Mesenchymal stem cell (in vitro differentiated cells and primary cell): ENCODE measurements at regions not wholly inside any gene's neighbourhood (a gene's known extent, or its start where the extent isn't known, plus 50 kb on each side); places are given as distances from the start of the nearest gene placed in this dataset.

ENCODE experiments used
- DNase-seq: peaks from one replicate; pipeline ENCODE4 v3.0.0-alpha.2; 2013
- H2AFZ ChIP-seq: one replicate; pipeline ENCODE4 v1.6.1; 2013; ENCODE audit warnings: low read depth, mild to moderate bottlenecking, control low read depth, inconsistent platforms, low read length, moderate library complexity
- H2AK5ac ChIP-seq: 2 replicates; pipeline ENCODE4 v1.6.1; 2013; ENCODE audit warnings: low read length, moderate library complexity, mild to moderate bottlenecking, inconsistent platforms; ENCODE audit not compliant: severe bottlenecking
- H2BK120ac ChIP-seq: one replicate; pipeline ENCODE4 v1.6.1; 2013; ENCODE audit warnings: low read depth, mild to moderate bottlenecking, inconsistent platforms, low read length, moderate library complexity
- H2BK12ac ChIP-seq, 2 experiments: one replicate each; pipeline ENCODE4 v1.6.1; 2013; ENCODE audit warnings: inconsistent platforms in 2 of 2, low read length in 2 of 2, mild to moderate bottlenecking in 2 of 2, moderate library complexity in 2 of 2, control low read depth in 1 of 2
- H2BK15ac ChIP-seq: one replicate; pipeline ENCODE4 v1.6.1; 2013; ENCODE audit warnings: mild to moderate bottlenecking, low read depth, inconsistent platforms; ENCODE audit not compliant: poor library complexity, severe bottlenecking
- H2BK5ac ChIP-seq: 2 replicates; pipeline ENCODE4 v1.6.1; 2013; ENCODE audit warnings: low read depth, mild to moderate bottlenecking, low read length, control low read depth, inconsistent platforms; ENCODE audit not compliant: poor library complexity, severe bottlenecking
- H3K14ac ChIP-seq, 2 experiments: one replicate each; pipeline ENCODE4 v1.6.1; 2013; ENCODE audit warnings: inconsistent platforms in 2 of 2, low read length in 2 of 2, control low read depth in 1 of 2, mild to moderate bottlenecking in 1 of 2, moderate library complexity in 1 of 2
- H3K18ac ChIP-seq, 2 experiments: one replicate each; pipeline ENCODE4 v1.6.1; 2013; ENCODE audit warnings: inconsistent platforms in 2 of 2, low read length in 2 of 2, control low read depth in 1 of 2, low read depth in 1 of 2, mild to moderate bottlenecking in 1 of 2
- H3K23ac ChIP-seq, 2 experiments: one replicate each; pipeline ENCODE4 v1.6.1; 2013; ENCODE audit warnings: inconsistent platforms in 2 of 2, low read length in 2 of 2, mild to moderate bottlenecking in 2 of 2, moderate library complexity in 2 of 2, control low read depth in 1 of 2
- H3K27ac ChIP-seq: 2 replicates; pipeline ENCODE4 v1.5.1; 2013; ENCODE audit warnings: mild to moderate bottlenecking, moderate library complexity, low read length, control low read depth, inconsistent platforms; ENCODE audit not compliant: poor library complexity, severe bottlenecking
- H3K27me3 ChIP-seq, 2 experiments: 2 replicates each; pipeline versions ENCODE4 v1.6.1 to v1.7.0; 2013; ENCODE audit warnings: low read length in 2 of 2, mild to moderate bottlenecking in 2 of 2, moderate library complexity in 2 of 2, control low read depth in 1 of 2, inconsistent platforms in 1 of 2; ENCODE audit not compliant: control insufficient read depth in 1 of 2, insufficient read depth in 1 of 2
- H3K36me3 ChIP-seq, 2 experiments: 2 replicates each; pipeline versions ENCODE4 v1.6.1 to v1.7.0; 2013; ENCODE audit warnings: low read length in 2 of 2, control low read depth in 1 of 2, inconsistent platforms in 1 of 2, low read depth in 1 of 2, mild to moderate bottlenecking in 1 of 2; ENCODE audit not compliant: insufficient read depth in 2 of 2, control insufficient read depth in 1 of 2
- H3K4ac ChIP-seq, 2 experiments: one replicate each; pipeline ENCODE4 v1.6.1; 2013; ENCODE audit warnings: inconsistent platforms in 2 of 2, low read length in 2 of 2, mild to moderate bottlenecking in 2 of 2, moderate library complexity in 2 of 2, control low read depth in 1 of 2, low read depth in 1 of 2
- H3K4me1 ChIP-seq: 2 replicates; pipeline ENCODE4 v1.6.1; 2013; ENCODE audit warnings: low read depth, low read length, control low read depth; ENCODE audit not compliant: control insufficient read depth, insufficient read depth
- H3K4me2 ChIP-seq: 2 replicates; pipeline ENCODE4 v1.6.1; 2013; ENCODE audit warnings: low read length, mild to moderate bottlenecking, inconsistent platforms; ENCODE audit not compliant: poor library complexity, severe bottlenecking
- H3K4me3 ChIP-seq, 2 experiments: 2 replicates each; pipeline versions ENCODE4 v1.5.1 to v1.7.0; 2013; ENCODE audit warnings: low read length in 2 of 2, mild to moderate bottlenecking in 2 of 2, control low read depth in 1 of 2, low read depth in 1 of 2; ENCODE audit not compliant: insufficient read depth in 1 of 2
- H3K79me1 ChIP-seq: replicated peaks from 2 replicates; pipeline ENCODE4 v1.6.1; 2013; ENCODE audit warnings: mild to moderate bottlenecking, control low read depth, low read length, inconsistent platforms; ENCODE audit not compliant: poor library complexity, severe bottlenecking
- H3K9ac ChIP-seq: 2 replicates; pipeline ENCODE4 v1.7.0; 2013; ENCODE audit warnings: mild to moderate bottlenecking, low read length, moderate library complexity
- H3K9me3 ChIP-seq: 2 replicates; pipeline ENCODE4 v1.7.0; 2013; ENCODE audit warnings: mild to moderate bottlenecking, low read length; ENCODE audit not compliant: control insufficient read depth
- H4K8ac ChIP-seq: one replicate; pipeline ENCODE4 v1.6.1; 2013; ENCODE audit warnings: inconsistent platforms, mild to moderate bottlenecking, low read length, moderate library complexity
- H4K91ac ChIP-seq: one replicate; pipeline ENCODE4 v1.6.1; 2013; ENCODE audit warnings: mild to moderate bottlenecking, low read length, inconsistent platforms
- WGBS: methylation state at CpG from one replicate; pipeline ENCODE4 v1.1.7; 2013; ENCODE audit warnings: mixed read lengths; 5-methylcytosine and 5-hydroxymethylcytosine counted together

DNA sequence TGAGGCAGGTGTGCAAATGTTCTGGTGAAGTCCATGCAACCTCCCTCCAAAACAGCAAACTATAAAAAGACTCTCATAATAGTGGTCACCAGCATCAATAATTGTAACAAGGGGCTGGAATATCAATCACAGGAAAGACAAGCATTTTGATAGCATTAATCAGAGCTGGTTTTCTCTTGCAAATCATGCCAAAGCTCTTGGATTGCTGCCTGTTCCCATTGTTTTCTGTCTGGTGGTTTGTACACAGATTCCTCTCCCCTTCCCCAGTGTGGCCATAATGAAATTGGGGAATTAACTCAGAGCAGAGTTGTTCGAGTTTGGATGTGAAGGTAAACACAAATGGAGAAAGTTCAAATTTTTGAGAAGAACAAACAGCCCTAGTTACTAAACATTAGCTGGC lies 134.2 kb downstream of the CDCA7 start:
- H4K8ac ChIP-seq = no peak overlapping the region
- no peaks in the 10 kb centered on the region for H3K4me1 ChIP-seq
- H3K4me3 ChIP-seq = no peak overlapping the region
- no CpG with 5 or more reads among the region's 1 CpG for whole genome bisulfite sequencing
- no peak overlapping the region for H3K14ac ChIP-seq
- H2BK120ac ChIP-seq = no peak overlapping the region
- H2BK15ac ChIP-seq = no peak overlapping the region
- H3K27ac ChIP-seq = no peak overlapping the region
- H2BK12ac ChIP-seq = no peak overlapping the region
- H4K91ac ChIP-seq = no peak overlapping the region
- no peak overlapping the region for H2BK5ac ChIP-seq
- DNase-seq = no peak
- H3K9ac ChIP-seq = no peak overlapping the region
- H3K4ac ChIP-seq = no peak overlapping the region
- H3K4me2 ChIP-seq = no peak overlapping the region
- no peaks in the 10 kb centered on the region for H3K9me3 ChIP-seq
- no peak overlapping the region for H3K23ac ChIP-seq
- no peaks in the 10 kb centered on the region for H3K36me3 ChIP-seq
- H2AK5ac ChIP-seq = no peak overlapping the region
- no peak overlapping the region for H3K18ac ChIP-seq
- peaks cover 0 to 12% of the 10 kb centered on the region in 2 experiments for H3K27me3 ChIP-seq
- no peak overlapping the region for H2AFZ ChIP-seq
- no peaks in the 10 kb centered on the region for H3K79me1 ChIP-seq

DNA sequence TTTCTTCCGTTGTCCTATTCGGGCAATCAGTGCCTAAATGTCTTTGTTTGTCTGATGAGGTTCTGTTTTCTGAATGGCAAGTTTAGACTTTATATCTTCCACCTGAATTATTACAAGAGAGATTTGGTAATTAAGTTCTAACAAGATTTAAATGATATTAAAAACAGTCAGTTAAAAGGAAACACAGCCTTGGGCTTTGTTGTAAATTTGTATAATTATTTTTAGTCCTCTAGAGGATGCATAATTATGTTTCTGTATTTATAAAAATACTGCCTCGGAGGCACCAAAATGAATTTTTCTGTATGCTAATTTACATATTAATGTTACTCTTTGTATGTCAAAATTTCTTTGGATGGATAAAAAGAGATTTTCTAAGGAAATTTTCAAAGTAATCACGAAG lies 136.7 kb downstream of the CDCA7 start:
- Histone ChIP-seq H3K4ac (no peak overlapping the region), H4K8ac (no peak overlapping the region), H2BK15ac (no peak overlapping the region), H3K27me3 (peaks cover 0 to 9% of the 10 kb centered on the region in 2 experiments), H3K14ac (no peak overlapping the region), H2AK5ac (no peak overlapping the region), H3K23ac (no peak overlapping the region), H3K18ac (no peak overlapping the region), H3K4me2 (no peak overlapping the region), H3K4me3 (no peak overlapping the region), H2BK5ac (no peak overlapping the region), H4K91ac (no peak overlapping the region), H2BK12ac (no peak overlapping the region), H2BK120ac (no peak overlapping the region), H2AFZ (no peak overlapping the region), H3K36me3 (no peaks in the 10 kb centered on the region), H3K9me3 (no peaks in the 10 kb centered on the region), H3K27ac (no peak overlapping the region), H3K9ac (no peak overlapping the region), H3K79me1 (no peaks in the 10 kb centered on the region), H3K4me1 (no peaks in the 10 kb centered on the region)
- 82% methylated on average over 3 of the region's 4 CpGs for whole genome bisulfite sequencing
- no peak for DNase-seq

DNA sequence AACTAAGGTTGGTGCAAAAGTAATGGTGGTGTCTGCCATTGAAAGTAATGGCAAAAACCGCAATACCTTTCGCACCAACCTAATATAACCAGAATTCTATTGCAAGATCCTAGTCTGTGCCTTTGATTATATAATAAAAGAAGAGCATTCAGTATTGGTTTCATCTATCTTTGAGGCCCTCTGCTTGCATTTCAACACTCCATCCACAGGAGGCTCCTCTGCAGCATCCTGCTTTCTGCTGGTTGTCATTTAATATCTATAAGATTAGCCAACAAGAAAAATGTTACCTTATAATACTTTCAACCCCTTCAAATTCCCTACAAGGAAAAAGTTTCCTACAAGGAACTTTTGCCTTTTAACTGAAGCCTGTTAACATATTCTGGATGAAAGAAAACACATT lies 139.2 kb downstream of the CDCA7 start:
- no peak overlapping the region for H3K4ac ChIP-seq
- no peaks in the 10 kb centered on the region for H3K4me1 ChIP-seq
- H3K27ac ChIP-seq = no peak overlapping the region
- DNase-seq = no peak
- H3K36me3 ChIP-seq = no peaks in the 10 kb centered on the region
- H4K8ac ChIP-seq = no peak overlapping the region
- no peak overlapping the region for H2BK120ac ChIP-seq
- no peak overlapping the region for H2BK12ac ChIP-seq
- no peak overlapping the region for H4K91ac ChIP-seq
- no peak overlapping the region for H3K4me2 ChIP-seq
- WGBS = no CpG with 5 or more reads among the region's 2 CpGs
- H3K14ac ChIP-seq = no peak overlapping the region
- no peak overlapping the region for H3K9ac ChIP-seq
- no peak overlapping the region for H2BK15ac ChIP-seq
- H3K18ac ChIP-seq = no peak overlapping the region
- H3K27me3 ChIP-seq = peaks cover 0 to 9% of the 10 kb centered on the region in 2 experiments
- no peak overlapping the region for H2BK5ac ChIP-seq
- H3K4me3 ChIP-seq = no peak overlapping the region
- no peak overlapping the region for H2AK5ac ChIP-seq
- no peak overlapping the region for H2AFZ ChIP-seq
- no peaks in the 10 kb centered on the region for H3K9me3 ChIP-seq
- no peak overlapping the region for H3K23ac ChIP-seq
- H3K79me1 ChIP-seq = no peaks in the 10 kb centered on the region

DNA sequence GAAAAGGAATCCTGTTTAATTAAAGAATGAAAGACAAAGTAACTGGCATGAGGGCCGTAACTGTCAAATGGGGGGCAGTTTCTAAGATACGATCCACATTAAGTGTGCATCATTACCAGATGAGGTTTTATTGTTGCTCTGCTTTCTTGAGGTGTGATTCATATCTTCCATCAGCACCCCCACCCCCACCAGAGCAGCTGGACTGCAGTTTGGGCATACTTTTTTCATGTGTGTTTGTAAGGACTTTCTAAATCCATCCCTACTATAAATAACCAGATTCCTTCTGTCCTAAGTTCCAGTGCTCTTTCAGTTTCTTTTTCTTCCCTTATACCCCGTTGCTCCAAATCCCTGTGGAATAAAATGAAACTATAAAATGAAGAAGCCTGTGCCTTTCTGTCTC lies 142.1 kb downstream of the CDCA7 start:
- no peak overlapping the region for H2BK120ac ChIP-seq
- DNase-seq = peak; percentile 55
- H4K91ac ChIP-seq = no peak overlapping the region
- no peak overlapping the region for H4K8ac ChIP-seq
- H3K9me3 ChIP-seq = peaks cover 5% of the 10 kb centered on the region
- no peak overlapping the region for H2BK5ac ChIP-seq
- no peak overlapping the region for H3K27ac ChIP-seq
- H3K23ac ChIP-seq = no peak overlapping the region
- H3K4me2 ChIP-seq = peak overlapping the region; percentile 36
- H3K79me1 ChIP-seq = no peaks in the 10 kb centered on the region
- no peak overlapping the region for H2AK5ac ChIP-seq
- H2BK15ac ChIP-seq = no peak overlapping the region
- peak overlapping the region; percentile 66 for H3K9ac ChIP-seq
- no peak overlapping the region for H2AFZ ChIP-seq
- no peaks in the 10 kb centered on the region for H3K4me1 ChIP-seq
- H2BK12ac ChIP-seq = no peak overlapping the region
- H3K4me3 ChIP-seq = peak overlapping the region in 1 of 2 experiments; percentile 64
- H3K36me3 ChIP-seq = no peaks in the 10 kb centered on the region
- H3K27me3 ChIP-seq = peaks cover 0 to 3% of the 10 kb centered on the region in 2 experiments
- H3K4ac ChIP-seq = no peak overlapping the region
- WGBS = 29% methylated on average over 1 of the region's 3 CpGs
- H3K18ac ChIP-seq = no peak overlapping the region
- H3K14ac ChIP-seq = no peak overlapping the region
